ENCODE measurements at regions not wholly inside any gene's neighbourhood (a gene's known extent, or its start where the extent isn't known, plus 50 kb on each side); places are given as distances from the start of the nearest gene placed in this dataset.

DNA sequence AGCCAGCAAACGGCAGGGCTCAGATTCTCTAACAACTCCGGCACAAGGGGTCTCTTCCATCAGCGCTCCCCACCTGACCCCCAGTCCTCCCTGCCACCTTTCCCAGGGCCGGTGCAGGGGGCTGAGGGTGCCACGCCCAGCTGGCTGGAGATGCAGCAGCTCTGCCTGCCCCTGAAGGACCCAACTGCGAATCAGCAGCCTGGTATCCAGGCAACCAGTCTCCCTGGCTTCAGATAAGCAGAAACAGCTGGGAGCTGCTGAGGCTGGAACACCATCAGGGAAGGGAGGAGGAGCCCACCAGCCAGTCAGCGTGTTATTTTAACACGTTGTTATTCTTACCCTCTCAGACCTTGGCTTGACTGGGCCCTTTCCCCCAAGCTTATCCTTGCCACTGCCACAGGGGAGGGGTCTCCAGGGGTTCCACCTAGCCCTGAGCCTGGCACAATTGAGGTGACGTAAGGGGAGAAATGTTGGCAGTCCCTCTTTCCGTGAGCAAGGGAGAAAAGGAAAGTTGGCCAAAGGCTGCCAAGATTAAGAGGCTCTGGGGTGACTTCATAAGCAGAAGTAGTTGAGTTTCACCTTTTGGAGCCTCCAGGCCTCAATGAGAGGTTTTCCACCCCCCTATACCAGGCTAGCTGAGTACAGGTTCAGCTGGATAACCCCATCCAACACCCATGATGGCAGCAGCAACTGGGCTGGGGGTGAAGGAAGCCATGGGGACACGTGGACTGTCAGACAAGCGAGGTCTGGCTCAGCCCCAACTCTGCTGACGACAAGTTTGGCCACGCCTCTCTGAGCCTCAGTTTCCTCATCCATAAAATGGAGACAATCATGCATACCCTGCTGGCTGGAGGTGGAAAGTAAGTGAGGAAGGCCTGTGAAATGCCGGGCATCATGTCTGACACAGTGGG lies 91.1 kb downstream of the IRF2BPL start:
- Histone ChIP-seq H3K9me3 (no peaks in the 10 kb centered on the region), H3K4me1 (no peaks in the 10 kb centered on the region), H3K27ac (no peak overlapping the region), H3K36me3 (replicated peaks in 1 of 2; ENCODE audit: insufficient read depth in 1 of 2, low read depth in 2 of 2) (no peaks in the 10 kb centered on the region), H3K27me3 (no peaks in the 10 kb centered on the region), H3K4me3 (no peak overlapping the region)
- ATAC-seq, result peak; percentile 47
- WGBS, 2 donors, result 63 to 79% methylated on average over 6 to 14 of the region's 15 CpGs
- peak in 3 of 4 donors; percentile 36 to 58 (median 39) for DNase-seq
- intact Hi-C loops (cut with DNase I), result no loop called here
- TF ChIP-seq, protein P1, sequence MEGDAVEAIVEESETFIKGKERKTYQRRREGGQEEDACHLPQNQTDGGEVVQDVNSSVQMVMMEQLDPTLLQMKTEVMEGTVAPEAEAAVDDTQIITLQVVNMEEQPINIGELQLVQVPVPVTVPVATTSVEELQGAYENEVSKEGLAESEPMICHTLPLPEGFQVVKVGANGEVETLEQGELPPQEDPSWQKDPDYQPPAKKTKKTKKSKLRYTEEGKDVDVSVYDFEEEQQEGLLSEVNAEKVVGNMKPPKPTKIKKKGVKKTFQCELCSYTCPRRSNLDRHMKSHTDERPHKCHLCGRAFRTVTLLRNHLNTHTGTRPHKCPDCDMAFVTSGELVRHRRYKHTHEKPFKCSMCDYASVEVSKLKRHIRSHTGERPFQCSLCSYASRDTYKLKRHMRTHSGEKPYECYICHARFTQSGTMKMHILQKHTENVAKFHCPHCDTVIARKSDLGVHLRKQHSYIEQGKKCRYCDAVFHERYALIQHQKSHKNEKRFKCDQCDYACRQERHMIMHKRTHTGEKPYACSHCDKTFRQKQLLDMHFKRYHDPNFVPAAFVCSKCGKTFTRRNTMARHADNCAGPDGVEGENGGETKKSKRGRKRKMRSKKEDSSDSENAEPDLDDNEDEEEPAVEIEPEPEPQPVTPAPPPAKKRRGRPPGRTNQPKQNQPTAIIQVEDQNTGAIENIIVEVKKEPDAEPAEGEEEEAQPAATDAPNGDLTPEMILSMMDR (IDR thresholded peaks at IDR 0.05), result no peak
- TF ChIP-seq POLR2A (IDR thresholded peaks at IDR 0.05), result no peak

DNA sequence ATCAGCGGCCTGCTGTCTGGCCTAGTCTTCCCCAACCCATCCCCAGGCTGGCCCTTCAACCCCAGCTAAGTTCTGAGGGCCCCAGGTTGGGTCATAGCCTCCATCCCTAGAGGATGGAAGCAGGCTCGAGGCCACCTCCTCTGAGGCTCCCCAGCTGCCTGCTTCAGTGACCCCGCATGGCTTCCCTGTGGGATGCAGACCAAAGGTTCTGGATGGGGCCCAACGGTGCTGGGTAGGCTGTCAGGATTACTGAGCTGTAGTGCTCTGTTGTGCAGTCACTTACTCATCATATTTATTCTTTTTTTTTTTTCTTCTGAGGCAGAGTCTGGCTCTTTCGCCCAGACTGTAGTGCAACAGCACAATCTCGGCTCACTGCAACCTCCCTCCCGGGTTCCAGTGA lies 92.0 kb downstream of the IRF2BPL start:
- ATAC-seq (peak; percentile 27), DNase-seq (peak in 1 of 4 donors; percentile 33)
- no peaks in the 10 kb centered on the region for H3K4me1 ChIP-seq
- intact Hi-C loops (cut with DNase I), result no loop called here
- no peak overlapping the region for H3K27ac ChIP-seq
- 72 to 78% methylated on average over 7 of the region's 7 CpGs for WGBS, 2 donors
- no peaks in the 10 kb centered on the region for H3K27me3 ChIP-seq
- no peaks in the 10 kb centered on the region for H3K9me3 ChIP-seq
- TF ChIP-seq, protein P1 (IDR thresholded peaks at IDR 0.05), result no peak
- no peak for TF ChIP-seq POLR2A (IDR thresholded peaks at IDR 0.05)
- H3K4me3 ChIP-seq, result no peak overlapping the region
- no peaks in the 10 kb centered on the region for H3K36me3 ChIP-seq (replicated peaks in 1 of 2; ENCODE audit: insufficient read depth in 1 of 2, low read depth in 2 of 2)

DNA sequence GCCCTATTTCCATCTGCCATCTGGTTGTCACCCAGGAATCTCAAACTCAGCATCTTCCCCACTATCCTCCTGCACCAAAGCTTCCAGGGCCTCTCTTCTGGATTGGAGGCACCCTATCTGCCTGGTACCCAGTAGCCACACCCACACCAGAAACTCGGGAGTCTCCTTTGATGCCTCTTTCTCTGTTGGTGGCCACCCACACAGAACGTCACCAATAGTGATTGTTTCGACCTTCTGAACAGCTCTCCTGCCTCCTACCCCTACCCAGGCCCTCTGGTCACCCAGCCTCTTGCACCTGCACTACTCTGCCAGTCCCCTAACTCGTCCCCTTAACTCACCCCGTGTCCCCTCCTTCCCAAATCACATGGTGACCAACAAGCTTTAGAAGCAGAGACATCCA lies 95.0 kb downstream of the IRF2BPL start:
- intact Hi-C loops (cut with DNase I), result no loop called here
- Histone ChIP-seq H3K27ac (no peak overlapping the region), H3K27me3 (no peaks in the 10 kb centered on the region), H3K4me1 (no peaks in the 10 kb centered on the region), H3K9me3 (no peaks in the 10 kb centered on the region), H3K36me3 (replicated peaks in 1 of 2; ENCODE audit: insufficient read depth in 1 of 2, low read depth in 2 of 2) (no peaks in the 10 kb centered on the region), H3K4me3 (no peak overlapping the region)
- whole genome bisulfite sequencing, 2 donors, result 60 to 66% methylated on average over 5 of the region's 5 CpGs
- no peak for DNase-seq
- TF ChIP-seq, protein P1 (IDR thresholded peaks at IDR 0.05), result no peak
- TF ChIP-seq POLR2A (IDR thresholded peaks at IDR 0.05), result no peak
- no peak for ATAC-seq

DNA sequence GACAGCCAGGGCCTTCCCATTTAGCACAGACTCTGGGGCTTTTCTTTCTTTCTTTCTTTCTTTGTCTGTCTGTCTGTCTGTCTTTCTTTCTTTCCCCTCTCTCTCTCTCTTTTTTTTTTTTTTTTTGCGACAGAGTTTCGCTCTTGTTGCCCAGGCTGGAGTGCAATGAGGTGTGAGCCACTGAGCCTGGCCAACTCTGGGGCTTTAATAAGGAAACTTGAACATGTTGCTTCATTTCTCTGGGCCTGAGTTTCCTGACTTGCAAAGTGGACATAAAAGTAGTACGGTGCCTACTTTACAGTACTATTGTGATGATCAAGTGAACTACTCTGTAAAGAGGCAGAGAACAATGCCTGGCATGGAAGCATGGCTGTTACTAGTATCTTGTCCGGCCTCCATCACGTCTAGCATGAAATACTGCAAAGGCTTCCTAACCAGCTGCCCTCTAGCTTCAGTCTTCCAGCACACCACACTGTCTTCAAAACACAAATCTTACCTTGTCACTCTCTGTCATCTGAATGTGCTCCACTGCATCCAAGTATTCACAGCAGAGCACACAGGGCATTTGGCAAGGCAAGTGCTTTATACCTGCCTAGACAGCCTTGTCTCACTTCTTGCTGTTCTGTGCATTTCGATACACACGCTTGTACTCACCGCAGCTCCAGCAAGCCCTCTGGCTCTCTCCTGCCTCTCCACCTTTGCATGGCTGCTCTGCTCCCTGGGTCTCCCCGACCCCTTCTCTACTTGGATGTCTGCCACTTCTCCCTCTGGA lies 96.7 kb downstream of the IRF2BPL start:
- H3K4me1 ChIP-seq, result no peaks in the 10 kb centered on the region
- WGBS, 2 donors, result 79 to 84% methylated on average over 9 of the region's 9 CpGs
- H3K36me3 ChIP-seq (replicated peaks in 1 of 2; ENCODE audit: insufficient read depth in 1 of 2, low read depth in 2 of 2), result no peaks in the 10 kb centered on the region
- no peak overlapping the region for H3K4me3 ChIP-seq
- intact Hi-C loops (cut with DNase I), result no loop called here
- H3K27ac ChIP-seq, result no peak overlapping the region
- no peak for TF ChIP-seq POLR2A (IDR thresholded peaks at IDR 0.05)
- TF ChIP-seq, protein P1 (IDR thresholded peaks at IDR 0.05), result no peak
- ATAC-seq (no peak), DNase-seq (no peak)
- no peaks in the 10 kb centered on the region for H3K27me3 ChIP-seq
- no peaks in the 10 kb centered on the region for H3K9me3 ChIP-seq

Measured in body of pancreas (tissue), 4 donors.